Lung (tissue), 11 donors: ENCODE measurements at regions not wholly inside any gene's neighbourhood (a gene's known extent, or its start where the extent isn't known, plus 50 kb on each side); places are given as distances from the start of the nearest gene placed in this dataset.
A peak's percentile ranks its signal among the peaks of the same experiment; 100 is the strongest.

Source experiments
- ATAC-seq: fragments of 200-7000 bp; cut with Tn5 transposase; one replicate; pipeline ENCODE4 v1.9.1; 2020; ENCODE audit warnings: moderate number of reproducible peaks; ENCODE audit not compliant: insufficient read depth, low FRiP score
- DNase-seq, 3 donors: peaks; one replicate each; pipeline ENCODE4 v3.0.0-alpha.2; 2013 to 2017
- H3K27ac ChIP-seq, 2 donors: one replicate each; pipeline ENCODE4 v1.5.1; 2013; ENCODE audit warnings: mild to moderate bottlenecking in 2 of 2, moderate library complexity in 2 of 2, control low read depth in 1 of 2, inconsistent platforms in 1 of 2, low read depth in 1 of 2, low read length in 1 of 2
- H3K27me3 ChIP-seq, 3 donors: one replicate each; pipeline ENCODE4 v1.5.1; 2013; ENCODE audit warnings: low read length in 2 of 3; ENCODE audit not compliant: control insufficient read depth in 3 of 3, insufficient read depth in 3 of 3
- H3K36me3 ChIP-seq, 4 donors: one replicate each; pipeline ENCODE4 v1.5.1; 2013; ENCODE audit warnings: low read length in 4 of 4, mild to moderate bottlenecking in 1 of 4, moderate library complexity in 1 of 4; ENCODE audit not compliant: control insufficient read depth in 4 of 4, insufficient read depth in 4 of 4
- H3K4me1 ChIP-seq, 5 donors: one replicate each; pipeline ENCODE4 v1.5.1; 2013; ENCODE audit warnings: low read length in 5 of 5, mild to moderate bottlenecking in 2 of 5, moderate library complexity in 1 of 5; ENCODE audit not compliant: control insufficient read depth in 5 of 5, insufficient read depth in 5 of 5
- H3K4me3 ChIP-seq: one replicate; pipeline ENCODE4 v1.5.1; 2013; ENCODE audit warnings: mild to moderate bottlenecking, control low read depth, moderate library complexity
- H3K9ac ChIP-seq, 2 donors: one replicate each; pipeline ENCODE4 v1.5.1; 2013; ENCODE audit warnings: low read length in 2 of 2, control low read depth in 1 of 2; ENCODE audit not compliant: insufficient read depth in 1 of 2
- H3K9me3 ChIP-seq, 4 donors: one replicate each; pipeline ENCODE4 v1.5.1; 2013; ENCODE audit warnings: low read length in 3 of 4, mild to moderate bottlenecking in 1 of 4, moderate library complexity in 1 of 4; ENCODE audit not compliant: control insufficient read depth in 4 of 4, insufficient read depth in 3 of 4
- WGBS, 2 donors: extraction: QIAGEN DNeasy Blood & Tissue Kit; methylation state at CpG; one replicate each; pipeline ENCODE4 v1.1.7; 2013; 5-methylcytosine and 5-hydroxymethylcytosine counted together
- TF ChIP-seq, protein P1 (sequence below): IDR thresholded peaks from 2 replicates; pipeline ENCODE4 v1.5.1; 2012; ENCODE audit warnings: mild to moderate bottlenecking; ENCODE audit errors: control extremely low read depth, extremely low read depth
- donor health status: control.
- donor health status: control.
- donor health status: Bipolar disorder and iron deficiency.
- donor health status: healthy.
- donor health status: DM: yes; HTN: yes; CAD: no.

DNA sequence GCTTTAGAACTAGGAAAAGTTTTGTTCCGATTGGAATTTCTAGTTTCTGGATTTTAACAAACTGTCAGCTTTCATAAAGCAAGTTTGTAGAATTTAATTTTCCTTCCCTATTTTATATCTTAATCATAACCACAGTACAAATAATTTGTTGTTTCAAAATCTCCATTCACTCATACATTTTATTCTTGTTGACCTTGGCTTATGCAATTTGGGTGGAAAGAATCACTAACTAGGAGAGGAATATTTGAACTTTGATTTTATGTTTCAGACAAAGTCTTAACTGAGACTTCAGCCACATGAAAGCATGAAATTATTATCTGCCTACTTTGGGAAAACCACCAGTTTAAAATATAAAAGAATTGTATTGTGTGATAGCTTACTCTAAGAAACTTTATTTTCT lies 427.9 kb downstream of the SPRY1 start:
- Histone ChIP-seq H3K4me3 (no peak overlapping the region), H3K9me3 (no peaks in the 10 kb centered on the region), H3K4me1 (peaks cover 0 to 16% (median 6%) of the 10 kb centered on the region in 5 donors), H3K36me3 (no peaks in the 10 kb centered on the region), H3K9ac (no peak overlapping the region), H3K27me3 (no peaks in the 10 kb centered on the region), H3K27ac (no peak overlapping the region)
- 89 to 90% methylated on average over 1 of the region's 1 CpG for WGBS, 2 donors
- ATAC-seq (no peak), DNase-seq (no peak)
- TF ChIP-seq, protein P1, sequence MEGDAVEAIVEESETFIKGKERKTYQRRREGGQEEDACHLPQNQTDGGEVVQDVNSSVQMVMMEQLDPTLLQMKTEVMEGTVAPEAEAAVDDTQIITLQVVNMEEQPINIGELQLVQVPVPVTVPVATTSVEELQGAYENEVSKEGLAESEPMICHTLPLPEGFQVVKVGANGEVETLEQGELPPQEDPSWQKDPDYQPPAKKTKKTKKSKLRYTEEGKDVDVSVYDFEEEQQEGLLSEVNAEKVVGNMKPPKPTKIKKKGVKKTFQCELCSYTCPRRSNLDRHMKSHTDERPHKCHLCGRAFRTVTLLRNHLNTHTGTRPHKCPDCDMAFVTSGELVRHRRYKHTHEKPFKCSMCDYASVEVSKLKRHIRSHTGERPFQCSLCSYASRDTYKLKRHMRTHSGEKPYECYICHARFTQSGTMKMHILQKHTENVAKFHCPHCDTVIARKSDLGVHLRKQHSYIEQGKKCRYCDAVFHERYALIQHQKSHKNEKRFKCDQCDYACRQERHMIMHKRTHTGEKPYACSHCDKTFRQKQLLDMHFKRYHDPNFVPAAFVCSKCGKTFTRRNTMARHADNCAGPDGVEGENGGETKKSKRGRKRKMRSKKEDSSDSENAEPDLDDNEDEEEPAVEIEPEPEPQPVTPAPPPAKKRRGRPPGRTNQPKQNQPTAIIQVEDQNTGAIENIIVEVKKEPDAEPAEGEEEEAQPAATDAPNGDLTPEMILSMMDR = no peak

DNA sequence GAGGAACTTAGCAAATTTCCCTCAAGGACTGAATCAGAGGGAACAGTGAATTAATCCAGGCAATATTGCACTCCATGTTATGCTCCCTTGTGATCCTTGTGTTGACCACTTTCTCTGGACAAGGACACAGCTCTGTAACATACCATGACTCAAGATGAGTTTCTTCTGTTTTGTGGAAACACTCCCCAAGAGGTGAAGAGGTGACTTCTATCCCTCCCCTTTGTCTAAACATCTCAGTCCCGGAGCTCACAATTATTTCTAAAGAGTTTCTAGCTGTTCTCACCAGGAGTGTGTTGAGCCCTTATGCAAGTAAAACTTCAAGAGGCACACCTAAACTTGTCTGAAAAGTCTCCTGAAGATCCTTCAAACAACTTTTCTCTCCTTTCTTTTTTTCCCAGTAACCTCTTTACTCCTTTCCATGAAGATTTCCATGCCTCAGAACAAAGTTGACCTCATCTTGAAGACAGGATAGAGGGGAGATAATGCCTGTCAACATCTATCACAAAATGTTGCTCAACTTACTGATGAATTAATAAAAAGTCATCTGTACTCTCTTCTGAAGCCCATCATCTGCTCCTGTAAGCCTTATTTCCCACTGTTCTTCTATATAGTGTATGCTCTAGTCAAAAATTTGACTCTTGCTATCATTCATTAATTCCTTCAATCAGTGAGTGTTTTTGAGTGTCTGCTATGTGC lies 429.1 kb downstream of the SPRY1 start:
- Histone ChIP-seq H3K9ac (no peak overlapping the region), H3K4me1 (peaks cover 0 to 20% (median 9%) of the 10 kb centered on the region in 5 donors), H3K27me3 (no peaks in the 10 kb centered on the region), H3K9me3 (no peaks in the 10 kb centered on the region), H3K27ac (peak overlapping the region in 1 of 2 donors; percentile 87), H3K36me3 (no peaks in the 10 kb centered on the region), H3K4me3 (no peak overlapping the region)
- TF ChIP-seq, protein P1 = no peak
- DNase-seq (no peak), ATAC-seq (no peak)
- 73 to 85% methylated on average over 1 of the region's 1 CpG for WGBS, 2 donors

DNA sequence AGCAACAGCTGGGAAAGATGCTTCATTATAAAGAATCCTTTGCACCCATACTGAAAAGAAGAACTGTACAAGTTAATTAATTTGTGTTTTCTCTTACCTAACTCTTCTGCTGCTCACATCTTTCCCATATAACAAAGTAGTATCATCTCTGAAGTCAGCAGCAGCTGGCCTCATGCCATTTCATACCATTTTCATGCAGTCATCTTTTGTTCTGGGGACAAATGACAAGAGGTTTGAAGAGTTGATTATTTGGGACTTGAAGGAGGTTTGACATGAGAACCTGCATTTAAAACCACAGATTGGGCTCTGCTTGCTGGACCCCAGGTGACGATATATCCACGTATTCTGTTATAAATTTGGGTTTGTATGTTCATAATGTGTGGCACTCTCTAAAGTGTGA lies 430.3 kb downstream of the SPRY1 start:
- no peak overlapping the region for H3K9ac ChIP-seq
- peak; percentile 40 to 66 (median 51) for DNase-seq
- ATAC-seq = no peak
- no peaks in the 10 kb centered on the region for H3K27me3 ChIP-seq
- no peaks in the 10 kb centered on the region for H3K9me3 ChIP-seq
- TF ChIP-seq, protein P1 = no peak
- WGBS, 2 donors = 87 to 97% methylated on average over 2 of the region's 2 CpGs
- H3K4me3 ChIP-seq = no peak overlapping the region
- H3K36me3 ChIP-seq = no peaks in the 10 kb centered on the region
- peaks cover 0 to 29% (median 10%) of the 10 kb centered on the region in 5 donors for H3K4me1 ChIP-seq
- H3K27ac ChIP-seq = peak overlapping the region in 1 of 2 donors; percentile 93
